Cardiac fibroblast (primary cell): ENCODE measurements at regions not wholly inside any gene's neighbourhood (a gene's known extent, or its start where the extent isn't known, plus 50 kb on each side); places are given as distances from the start of the nearest gene placed in this dataset.

Source experiments
- DNase-seq, 2 donors: peaks; one replicate each; pipeline versions ENCODE4 v3.0.0 to v3.0.0-alpha.2; 2010; ENCODE audit warnings: low read depth in 2 of 2
- H3K4me3 ChIP-seq, 2 donors: replicated peaks in 1 of 2; 1 replicate in 1 of 2; 2 replicates in 1 of 2; pipeline ENCODE4 v1.5.1; 2011; ENCODE audit warnings: low read depth in 2 of 2, low read length in 2 of 2, mild to moderate bottlenecking in 2 of 2, moderate library complexity in 1 of 2
- CTCF ChIP-seq: IDR thresholded peaks from one replicate; pipeline ENCODE4 v1.5.1; 2011; ENCODE audit warnings: low read depth, mild to moderate bottlenecking, low read length, inconsistent platforms

- DNase-seq = no peak
- no peak overlapping the region for H3K4me3 ChIP-seq
- no peak for TF ChIP-seq CTCF
These were observed 989.5 kb downstream of the TUSC7 start for GRCh38 chr3:117699058-117699457.

GRCh38 chr3:117700573-117701360 lies 991.2 kb downstream of the TUSC7 start:
- DNase-seq = no peak
- H3K4me3 ChIP-seq = no peak overlapping the region
- no peak for TF ChIP-seq CTCF

GRCh38 chr3:117705011-117705410 lies 995.4 kb downstream of the TUSC7 start:
- no peak for DNase-seq
- H3K4me3 ChIP-seq = no peak overlapping the region
- TF ChIP-seq CTCF = no peak

- TF ChIP-seq CTCF = no peak
- peak; percentile 45 to 57 for DNase-seq
- H3K4me3 ChIP-seq = no peak overlapping the region
These were observed 996.5 kb downstream of the TUSC7 start for GRCh38 chr3:117706037-117706436.

GRCh38 chr3:117706756-117707155 lies 997.2 kb downstream of the TUSC7 start:
- DNase-seq = no peak
- TF ChIP-seq CTCF = no peak
- no peak overlapping the region for H3K4me3 ChIP-seq

GRCh38 chr3:117708601-117709000 lies 999.0 kb downstream of the TUSC7 start:
- no peak for TF ChIP-seq CTCF
- H3K4me3 ChIP-seq = no peak overlapping the region
- peak in 1 of 2 donors; percentile 5 for DNase-seq

- TF ChIP-seq CTCF = no peak
- DNase-seq = no peak
- no peak overlapping the region for H3K4me3 ChIP-seq
These were observed 999.5 kb downstream of the TUSC7 start for GRCh38 chr3:117709108-117709507.
